ENCODE measurements at regions not wholly inside any gene's neighbourhood (a gene's known extent, or its start where the extent isn't known, plus 50 kb on each side); places are given as distances from the start of the nearest gene placed in this dataset.

- Histone ChIP-seq H3K27ac (no peak overlapping the region), H3K36me3 (no peaks in the 10 kb centered on the region), H3K4me3 (no peak overlapping the region), H3K4me1 (no peaks in the 10 kb centered on the region), H3K9me3 (no peaks in the 10 kb centered on the region), H3K27me3 (no peaks in the 10 kb centered on the region)
- DNase-seq, result no peak
- 0 to 68% methylated on average over 1 of the region's 1 CpG for WGBS, 2 donors (ENCODE audit: low coverage in 1 of 2)
- in situ Hi-C loops (cut with MboI; ENCODE audit: low pct_ligation_motif_present in 1 of 4, low pct_unique_long_range_greater_than_20kb in 1 of 4, low sequenced_read_pairs in 3 of 4) (loop anchor here in 1 of 4 donors (10.0 kb wide), 1 partner anchor 56 kb away; no protein-coding TSS in a partner anchor), intact Hi-C loops (cut with DNase I; ENCODE audit: low total_unique reads) (no loop called here)
- TF ChIP-seq EP300 (IDR thresholded peaks at IDR 0.05; ENCODE audit: low read depth), result no peak
- no peak for TF ChIP-seq POLR2AphosphoS5 (IDR thresholded peaks at IDR 0.05)
- TF ChIP-seq CTCF (IDR thresholded peaks at IDR 0.05), result no peak
- TF ChIP-seq POLR2A (IDR thresholded peaks at IDR 0.05), result no peak
Measured at GRCh38 chr16:60558936-60559335, 1477.3 kb downstream of the CDH8 start.

- H3K4me3 ChIP-seq, result no peak overlapping the region
- no peaks in the 10 kb centered on the region for H3K36me3 ChIP-seq
- no peaks in the 10 kb centered on the region for H3K27me3 ChIP-seq
- TF ChIP-seq POLR2AphosphoS5 (IDR thresholded peaks at IDR 0.05) (no peak), EP300 (IDR thresholded peaks at IDR 0.05; ENCODE audit: low read depth) (no peak)
- in situ Hi-C loops (cut with MboI; ENCODE audit: low pct_ligation_motif_present in 1 of 4, low pct_unique_long_range_greater_than_20kb in 1 of 4, low sequenced_read_pairs in 3 of 4) (loop anchor here in 1 of 4 donors (10.0 kb wide), 1 partner anchor 62 kb away; no protein-coding TSS in a partner anchor), intact Hi-C loops (cut with DNase I; ENCODE audit: low total_unique reads) (no loop called here)
- no peaks in the 10 kb centered on the region for H3K4me1 ChIP-seq
- H3K9me3 ChIP-seq, result peaks cover 0 to 2% of the 10 kb centered on the region in 2 donors
- no peak overlapping the region for H3K27ac ChIP-seq
- WGBS, 2 donors (ENCODE audit: low coverage in 1 of 2), result 62 to 100% methylated on average over 2 to 3 of the region's 3 CpGs
- no peak for DNase-seq
Measured at GRCh38 chr16:60553090-60553757, 1483.0 kb downstream of the CDH8 start.

GRCh38 chr16:60541535-60541934 is 1494.7 kb downstream of the CDH8 start:
- no peak overlapping the region for H3K27ac ChIP-seq
- H3K4me1 ChIP-seq, result no peaks in the 10 kb centered on the region
- peaks cover 0 to 6% of the 10 kb centered on the region in 2 donors for H3K9me3 ChIP-seq
- DNase-seq, result no peak
- H3K27me3 ChIP-seq, result no peaks in the 10 kb centered on the region
- no peak overlapping the region for H3K4me3 ChIP-seq
- 67 to 73% methylated on average over 1 of the region's 1 CpG for WGBS, 2 donors (ENCODE audit: low coverage in 1 of 2)
- in situ Hi-C loops (cut with MboI; ENCODE audit: low pct_ligation_motif_present in 1 of 4, low pct_unique_long_range_greater_than_20kb in 1 of 4, low sequenced_read_pairs in 3 of 4) (no loop called here), intact Hi-C loops (cut with DNase I; ENCODE audit: low total_unique reads) (no loop called here)
- no peaks in the 10 kb centered on the region for H3K36me3 ChIP-seq
- TF ChIP-seq CTCF (IDR thresholded peaks at IDR 0.05), result no peak
- TF ChIP-seq POLR2AphosphoS5 (IDR thresholded peaks at IDR 0.05), result no peak
- no peak for TF ChIP-seq POLR2A (IDR thresholded peaks at IDR 0.05)
- TF ChIP-seq EP300 (IDR thresholded peaks at IDR 0.05; ENCODE audit: low read depth), result no peak

- no peak overlapping the region for H3K27ac ChIP-seq
- WGBS, 2 donors (ENCODE audit: low coverage in 1 of 2), result 86 to 93% methylated on average over 2 to 3 of the region's 3 CpGs
- H3K27me3 ChIP-seq, result no peaks in the 10 kb centered on the region
- TF ChIP-seq POLR2A (IDR thresholded peaks at IDR 0.05) (no peak), POLR2AphosphoS5 (IDR thresholded peaks at IDR 0.05) (no peak), EP300 (IDR thresholded peaks at IDR 0.05; ENCODE audit: low read depth) (no peak), CTCF (IDR thresholded peaks at IDR 0.05) (no peak)
- H3K9me3 ChIP-seq, result peaks cover 0 to 4% of the 10 kb centered on the region in 2 donors
- no peaks in the 10 kb centered on the region for H3K4me1 ChIP-seq
- in situ Hi-C loops (cut with MboI; ENCODE audit: low pct_ligation_motif_present in 1 of 4, low pct_unique_long_range_greater_than_20kb in 1 of 4, low sequenced_read_pairs in 3 of 4) (no loop called here), intact Hi-C loops (cut with DNase I; ENCODE audit: low total_unique reads) (no loop called here)
- H3K4me3 ChIP-seq, result no peak overlapping the region
- no peaks in the 10 kb centered on the region for H3K36me3 ChIP-seq
- no peak for DNase-seq
Measured at GRCh38 chr16:60510941-60511340, 1525.3 kb downstream of the CDH8 start.
